HEK293 (cell line): ENCODE measurements at regions not wholly inside any gene's neighbourhood (a gene's known extent, or its start where the extent isn't known, plus 50 kb on each side); places are given as distances from the start of the nearest gene placed in this dataset.

ENCODE experiments used
- CTCF ChIA-PET: fragments of 350-600 bp; formaldehyde crosslinking; extraction: SDS; loops from one replicate; lab custom pipeline; 2021; ENCODE audit warnings: antibody characterized with exemption; lab: Yijun Ruan, JAX
- POLR2A ChIA-PET: fragments of 300-600 bp; formaldehyde crosslinking; extraction: SDS; loops from one replicate; lab custom pipeline; 2020; ENCODE audit warnings: antibody characterized with exemption, inconsistent platforms; lab: Yijun Ruan, JAX
- H3K27ac ChIP-seq: fragments of 200-500 bp; sonication (Bioruptor generic); 2 replicates; pipeline ENCODE4 v1.5.1; 2014; ENCODE audit warnings: low read depth, low read length, control low read depth, inconsistent platforms; ENCODE audit errors: extremely low read depth
- H3K36me3 ChIP-seq, 2 experiments: fragments of 200-500 bp in 1 of 2; sonication (Bioruptor generic) in 1 of 2; 1 replicate in 1 of 2; 2 replicates in 1 of 2; pipeline ENCODE4 v1.5.1; 2014 to 2017; ENCODE audit warnings: inconsistent platforms in 2 of 2, low read length in 2 of 2; ENCODE audit not compliant: control insufficient read depth in 2 of 2, insufficient read depth in 1 of 2
- H3K4me1 ChIP-seq: fragments of 200-500 bp; sonication (Bioruptor generic); 2 replicates; pipeline ENCODE4 v1.5.1; 2014; ENCODE audit warnings: mild to moderate bottlenecking, low read length, inconsistent platforms; ENCODE audit not compliant: control insufficient read depth, insufficient read depth
- H3K4me3 ChIP-seq: 2 replicates; pipeline ENCODE4 v1.5.1; 2011; ENCODE audit warnings: low read depth, mild to moderate bottlenecking, control low read depth, low read length, moderate library complexity
- H3K9me3 ChIP-seq: fragments of 200-500 bp; sonication (Bioruptor generic); 2 replicates; pipeline ENCODE4 v1.5.1; 2014; ENCODE audit warnings: low read depth, low read length, inconsistent platforms; ENCODE audit not compliant: control insufficient read depth, insufficient read depth
- PRDM10 ChIP-seq: fragments of 450-650 bp; formaldehyde crosslinking; IDR thresholded peaks from 2 replicates; pipeline ENCODE4 v1.5.1; 2016; ENCODE audit warnings: missing biosample characterization, missing genetic modification characterization
- SP3 ChIP-seq: fragments of 450-650 bp; formaldehyde crosslinking; IDR thresholded peaks from 2 replicates; pipeline ENCODE4 v1.5.1; 2016; ENCODE audit warnings: missing biosample characterization, missing genetic modification characterization
- ZFP37 ChIP-seq: fragments of 450-650 bp; formaldehyde crosslinking; IDR thresholded peaks from 2 replicates; pipeline ENCODE4 v1.5.1; 2016; ENCODE audit warnings: missing biosample characterization, missing genetic modification characterization
- ZFP41 ChIP-seq: fragments of 450-650 bp; formaldehyde crosslinking; IDR thresholded peaks from 2 replicates; pipeline ENCODE4 v1.5.1; 2016; ENCODE audit warnings: missing biosample characterization, missing genetic modification characterization, borderline replicate concordance
- ZNF211 ChIP-seq: fragments of 450-650 bp; formaldehyde crosslinking; IDR thresholded peaks from 2 replicates; pipeline ENCODE4 v1.5.1; 2016; ENCODE audit warnings: low read depth, missing biosample characterization, missing genetic modification characterization
- ZNF24 ChIP-seq: fragments of 450-650 bp; formaldehyde crosslinking; IDR thresholded peaks from 2 replicates; pipeline ENCODE4 v1.5.1; 2016; ENCODE audit warnings: missing biosample characterization, missing genetic modification characterization
- ZNF292 ChIP-seq: fragments of 450-650 bp; formaldehyde crosslinking; IDR thresholded peaks from 2 replicates; pipeline ENCODE4 v1.5.1; 2016; ENCODE audit warnings: low read depth, missing biosample characterization, missing genetic modification characterization, borderline replicate concordance
- ZNF354C ChIP-seq: fragments of 450-650 bp; formaldehyde crosslinking; IDR thresholded peaks from 2 replicates; pipeline ENCODE4 v1.5.1; 2016; ENCODE audit warnings: missing biosample characterization, missing genetic modification characterization, low read depth, borderline replicate concordance
- ZNF394 ChIP-seq: fragments of 450-650 bp; formaldehyde crosslinking; IDR thresholded peaks from 2 replicates; pipeline ENCODE4 v1.5.1; 2016; ENCODE audit warnings: missing biosample characterization, missing genetic modification characterization, mild to moderate bottlenecking, moderate library complexity, borderline replicate concordance
- ZNF426 ChIP-seq: fragments of 450-650 bp; formaldehyde crosslinking; IDR thresholded peaks from 2 replicates; pipeline ENCODE4 v1.5.1; 2017; ENCODE audit warnings: missing biosample characterization, missing genetic modification characterization, mild to moderate bottlenecking, inconsistent platforms, moderate library complexity
- ZNF433 ChIP-seq: fragments of 450-650 bp; formaldehyde crosslinking; IDR thresholded peaks from 2 replicates; pipeline ENCODE4 v1.5.1; 2016; ENCODE audit warnings: missing biosample characterization, missing genetic modification characterization, low read depth
- ZNF629 ChIP-seq: fragments of 450-650 bp; formaldehyde crosslinking; IDR thresholded peaks from 2 replicates; pipeline ENCODE4 v1.5.1; 2017; ENCODE audit warnings: missing biosample characterization, missing genetic modification characterization
- ZNF639 ChIP-seq: fragments of 450-650 bp; formaldehyde crosslinking; IDR thresholded peaks from 2 replicates; pipeline ENCODE4 v1.5.1; 2016; ENCODE audit warnings: missing biosample characterization, missing genetic modification characterization
- ZNF704 ChIP-seq: fragments of 450-650 bp; formaldehyde crosslinking; IDR thresholded peaks from 2 replicates; pipeline ENCODE4 v1.5.1; 2016; ENCODE audit warnings: missing biosample characterization, missing genetic modification characterization
- ZSCAN4 ChIP-seq: fragments of 450-650 bp; formaldehyde crosslinking; IDR thresholded peaks from 2 replicates; pipeline ENCODE4 v1.5.1; 2017; ENCODE audit warnings: missing biosample characterization, missing genetic modification characterization

- H3K9me3 ChIP-seq = no peaks in the 10 kb centered on the region
- no peaks in the 10 kb centered on the region for H3K36me3 ChIP-seq
- no peak overlapping the region for H3K27ac ChIP-seq
- H3K4me3 ChIP-seq = no peak overlapping the region
- ChIA-PET CTCF (interaction anchor here (0.7 to 1.6 kb wide), 3 partner anchors 24 to 889 kb away, joined by 3 to 6 read pairs (median 3); no protein-coding TSS in a partner anchor), POLR2A (no interaction called here)
- H3K4me1 ChIP-seq = no peaks in the 10 kb centered on the region
- TF ChIP-seq ZNF24 (tag by site-specific recombination) = no peak
- no peak for TF ChIP-seq SP3 (tag by site-specific recombination)
- no peak for TF ChIP-seq ZFP37 (tag by site-specific recombination)
- TF ChIP-seq ZNF292 (tag by site-specific recombination) = no peak
- TF ChIP-seq ZNF629 = no peak
- no peak for TF ChIP-seq ZSCAN4 (tag by site-specific recombination)
- TF ChIP-seq ZNF394 (tag by site-specific recombination) = no peak
- TF ChIP-seq ZNF211 (tag by site-specific recombination) = no peak
- no peak for TF ChIP-seq ZFP41 (tag by site-specific recombination)
- no peak for TF ChIP-seq ZNF354C (tag by site-specific recombination)
- no peak for TF ChIP-seq ZNF426 (tag by site-specific recombination)
- TF ChIP-seq PRDM10 (tag by site-specific recombination) = no peak
- TF ChIP-seq ZNF433 (tag by site-specific recombination) = no peak
Observed at GRCh38 chr14:53458368-53458814, 305.3 kb upstream of the DDHD1 start.

GRCh38 chr14:53456931-53457330, 303.8 kb upstream of the DDHD1 start:
- ChIA-PET CTCF (interaction anchor here (0.7 kb wide), 1 partner anchor 958 kb away, joined by 3 read pairs; no protein-coding TSS in a partner anchor), POLR2A (no interaction called here)
- Histone ChIP-seq H3K9me3 (no peaks in the 10 kb centered on the region), H3K36me3 (no peaks in the 10 kb centered on the region), H3K4me3 (no peak overlapping the region), H3K27ac (no peak overlapping the region)
- no peak for TF ChIP-seq ZNF639 (tag by site-specific recombination)
- TF ChIP-seq, all 188 proteins: peak for 0
- no peaks in the 10 kb centered on the region for H3K4me1 ChIP-seq

GRCh38 chr14:53452005-53452673, 299.0 kb upstream of the DDHD1 start:
- Histone ChIP-seq H3K4me3 (no peak overlapping the region), H3K4me1 (no peaks in the 10 kb centered on the region), H3K27ac (no peak overlapping the region), H3K36me3 (no peaks in the 10 kb centered on the region), H3K9me3 (no peaks in the 10 kb centered on the region)
- no peak for TF ChIP-seq ZNF704
- CTCF ChIA-PET = no interaction called here
- POLR2A ChIA-PET = no interaction called here
